ENCODE measurements at regions not wholly inside any gene's neighbourhood (a gene's known extent, or its start where the extent isn't known, plus 50 kb on each side); places are given as distances from the start of the nearest gene placed in this dataset.
A peak's percentile ranks its signal among the peaks of the same experiment; 100 is the strongest.

- H3K4me3 ChIP-seq (ENCODE audit: low read depth, low read length), result no peak overlapping the region
- TF ChIP-seq CTCF (IDR thresholded peaks at IDR 0.05; ENCODE audit: low read depth, low read length), result no peak
- DNase-seq (ENCODE audit: low read depth, low spot score), result peak; percentile 39
- in situ Hi-C loops (cut with HindIII; ENCODE audit: low sequenced_read_pairs), result no loop called here
Measured at GRCh38 chr7:13540429-13540828, 449.0 kb downstream of the ETV1 start.

GRCh38 chr7:13541326-13541725 lies 448.1 kb downstream of the ETV1 start:
- in situ Hi-C loops (cut with HindIII; ENCODE audit: low sequenced_read_pairs), result no loop called here
- TF ChIP-seq CTCF (IDR thresholded peaks at IDR 0.05; ENCODE audit: low read depth, low read length), result no peak

GRCh38 chr7:13542451-13542850 lies 447.0 kb downstream of the ETV1 start:
- no peak for TF ChIP-seq CTCF (IDR thresholded peaks at IDR 0.05; ENCODE audit: low read depth, low read length)
- in situ Hi-C loops (cut with HindIII; ENCODE audit: low sequenced_read_pairs), result no loop called here
- DNase-seq (ENCODE audit: low read depth, low spot score), result no peak
- H3K4me3 ChIP-seq (ENCODE audit: low read depth, low read length), result no peak overlapping the region

More at GRCh38 chr7:13541326-13541725, 448.1 kb downstream of the ETV1 start:
- DNase-seq (ENCODE audit: low read depth, low spot score), result no peak
- H3K4me3 ChIP-seq (ENCODE audit: low read depth, low read length), result no peak overlapping the region

- in situ Hi-C loops (cut with HindIII; ENCODE audit: low sequenced_read_pairs), result no loop called here
- DNase-seq (ENCODE audit: low read depth, low spot score), result peak; percentile 14
- TF ChIP-seq CTCF (IDR thresholded peaks at IDR 0.05; ENCODE audit: low read depth, low read length), result no peak
- no peak overlapping the region for H3K4me3 ChIP-seq (ENCODE audit: low read depth, low read length)
Measured at GRCh38 chr7:13551503-13551902, 438.0 kb downstream of the ETV1 start.

- in situ Hi-C loops (cut with HindIII; ENCODE audit: low sequenced_read_pairs), result no loop called here
- TF ChIP-seq CTCF (IDR thresholded peaks at IDR 0.05; ENCODE audit: low read depth, low read length), result no peak
- DNase-seq (ENCODE audit: low read depth, low spot score), result peak; percentile 50
- no peak overlapping the region for H3K4me3 ChIP-seq (ENCODE audit: low read depth, low read length)
Measured at GRCh38 chr7:13560441-13560840, 429.0 kb downstream of the ETV1 start.

- in situ Hi-C loops (cut with HindIII; ENCODE audit: low sequenced_read_pairs), result no loop called here
- H3K4me3 ChIP-seq (ENCODE audit: low read depth, low read length), result no peak overlapping the region
- no peak for TF ChIP-seq CTCF (IDR thresholded peaks at IDR 0.05; ENCODE audit: low read depth, low read length)
- DNase-seq (ENCODE audit: low read depth, low spot score), result peak; percentile 12
Measured at GRCh38 chr7:13563257-13563656, 426.2 kb downstream of the ETV1 start.

- in situ Hi-C loops (cut with HindIII; ENCODE audit: low sequenced_read_pairs), result no loop called here
- TF ChIP-seq CTCF (IDR thresholded peaks at IDR 0.05; ENCODE audit: low read depth, low read length), result no peak
- no peak overlapping the region for H3K4me3 ChIP-seq (ENCODE audit: low read depth, low read length)
- DNase-seq (ENCODE audit: low read depth, low spot score), result no peak
Measured at GRCh38 chr7:13563680-13564079, 425.8 kb downstream of the ETV1 start.
